Activated CD8-positive, alpha-beta memory T cell treated with anti-CD3 and anti-CD28 coated beads for 36 hours (primary cell): ENCODE measurements at regions not wholly inside any gene's neighbourhood (a gene's known extent, or its start where the extent isn't known, plus 50 kb on each side); places are given as distances from the start of the nearest gene placed in this dataset.

Experiments used
- CTCF ChIA-PET: fragments of 350-600 bp; sonication (Branson Sonifier 250); formaldehyde crosslinking; loops from one replicate; lab custom pipeline; 2021; ENCODE audit warnings: antibody characterized with exemption; lab: Charles Lee
- POLR2A ChIA-PET: fragments of 350-600 bp; sonication (Branson Sonifier 250); formaldehyde crosslinking; loops from one replicate; lab custom pipeline; 2021; ENCODE audit warnings: antibody characterized with exemption; lab: Charles Lee

DNA sequence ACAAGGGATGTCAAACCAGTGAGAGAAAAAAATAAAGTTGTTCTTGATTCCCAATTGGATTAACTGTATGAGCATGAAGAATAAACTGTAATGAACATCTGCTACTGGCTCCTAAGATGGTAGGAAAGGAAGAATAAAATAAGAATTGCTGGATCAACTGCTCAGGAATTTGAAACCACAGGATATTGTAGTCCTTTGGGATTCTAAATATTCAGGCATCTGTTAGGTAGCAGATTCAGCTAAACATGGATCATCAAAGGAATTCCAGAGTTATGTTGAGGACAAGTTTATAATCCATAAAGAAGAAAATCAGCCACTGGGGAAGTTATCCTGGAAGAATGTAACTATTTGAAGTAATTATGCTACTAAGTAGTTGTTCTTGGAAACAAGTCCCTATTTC is 65.8 kb downstream of the ISL1 start:
- POLR2A ChIA-PET: no interaction called here

GRCh38 chr5:51452562-51452961 is 69.3 kb downstream of the ISL1 start:
- POLR2A ChIA-PET: no interaction called here
- CTCF ChIA-PET: no interaction called here

More for the DNA sequence above, 65.8 kb downstream of the ISL1 start:
- CTCF ChIA-PET: no interaction called here

GRCh38 chr5:51465165-51465564 is 81.9 kb downstream of the ISL1 start:
- CTCF ChIA-PET: no interaction called here
- POLR2A ChIA-PET: no interaction called here

- POLR2A ChIA-PET: no interaction called here
Observed at GRCh38 chr5:51466214-51466613, 83.0 kb downstream of the ISL1 start.

GRCh38 chr5:51468196-51468595 is 84.9 kb downstream of the ISL1 start:
- CTCF ChIA-PET: no interaction called here

More at GRCh38 chr5:51466214-51466613, 83.0 kb downstream of the ISL1 start:
- CTCF ChIA-PET: no interaction called here

DNA sequence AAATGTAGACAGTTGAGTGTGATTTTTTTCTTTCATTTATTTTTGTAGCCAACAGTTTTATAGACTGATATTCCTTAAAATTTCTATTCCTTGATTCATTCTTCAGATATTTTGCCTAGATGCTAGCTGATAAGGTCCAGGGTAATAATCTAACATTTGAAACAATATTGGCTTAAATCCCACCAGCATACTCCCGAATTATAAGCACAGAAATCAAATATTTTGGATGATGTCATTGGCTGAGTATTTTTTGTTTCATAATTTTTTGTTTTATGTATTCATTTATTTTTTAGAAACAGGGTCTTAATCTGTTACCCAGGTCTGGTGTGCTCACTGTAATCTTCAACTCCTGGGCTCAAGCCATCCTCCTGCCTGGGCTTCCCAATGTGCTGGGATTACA is 88.4 kb downstream of the ISL1 start:
- ChIA-PET CTCF (no interaction called here), POLR2A (no interaction called here)

More at GRCh38 chr5:51468196-51468595, 84.9 kb downstream of the ISL1 start:
- POLR2A ChIA-PET: no interaction called here

- ChIA-PET POLR2A (no interaction called here), CTCF (no interaction called here)
Observed at GRCh38 chr5:51472472-51472871, 89.2 kb downstream of the ISL1 start.

GRCh38 chr5:51475628-51476027 is 92.4 kb downstream of the ISL1 start:
- ChIA-PET CTCF (no interaction called here), POLR2A (no interaction called here)

DNA sequence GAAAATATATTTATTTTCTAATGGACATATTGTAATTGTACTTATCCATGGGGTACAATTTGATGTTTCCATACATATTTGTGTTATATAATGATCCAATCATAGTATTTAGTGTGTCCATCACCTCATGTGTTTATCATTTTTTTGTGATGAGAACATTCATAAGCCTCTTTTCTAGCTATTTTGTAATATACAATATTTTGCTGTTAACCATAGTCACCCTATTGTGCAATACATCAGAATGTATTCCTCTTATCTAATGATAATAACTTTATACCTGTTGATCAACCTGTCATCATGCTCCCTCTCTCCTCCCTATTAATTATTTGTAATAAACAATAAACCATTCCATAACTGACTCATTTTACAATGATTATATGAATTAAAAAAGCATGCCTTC is 93.2 kb downstream of the ISL1 start:
- ChIA-PET CTCF (no interaction called here), POLR2A (no interaction called here)

GRCh38 chr5:51479840-51480239 is 96.6 kb downstream of the ISL1 start:
- CTCF ChIA-PET: no interaction called here

DNA sequence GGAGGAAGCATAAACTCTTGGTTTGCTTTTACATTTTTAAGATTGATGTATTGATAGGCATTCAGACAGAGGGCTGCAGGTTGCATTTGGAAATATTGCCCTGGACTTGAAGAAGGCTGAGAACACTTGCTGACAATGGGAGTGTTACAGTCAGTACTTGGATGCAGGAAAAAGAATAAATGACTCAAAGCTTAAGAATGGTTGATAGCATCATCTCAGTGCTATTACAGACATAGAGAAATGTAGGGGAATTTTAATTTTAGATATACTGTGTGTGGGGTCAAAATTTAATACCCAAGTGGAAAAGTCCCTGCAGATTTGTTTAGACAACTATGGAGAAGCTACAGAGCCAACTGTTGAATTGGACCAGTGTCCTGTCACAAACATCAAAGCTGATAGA is 101.1 kb downstream of the ISL1 start:
- CTCF ChIA-PET: no interaction called here
- POLR2A ChIA-PET: no interaction called here

More at GRCh38 chr5:51479840-51480239, 96.6 kb downstream of the ISL1 start:
- POLR2A ChIA-PET: no interaction called here

- ChIA-PET POLR2A (no interaction called here), CTCF (no interaction called here)
Observed at GRCh38 chr5:51486158-51486557, 102.9 kb downstream of the ISL1 start.

DNA sequence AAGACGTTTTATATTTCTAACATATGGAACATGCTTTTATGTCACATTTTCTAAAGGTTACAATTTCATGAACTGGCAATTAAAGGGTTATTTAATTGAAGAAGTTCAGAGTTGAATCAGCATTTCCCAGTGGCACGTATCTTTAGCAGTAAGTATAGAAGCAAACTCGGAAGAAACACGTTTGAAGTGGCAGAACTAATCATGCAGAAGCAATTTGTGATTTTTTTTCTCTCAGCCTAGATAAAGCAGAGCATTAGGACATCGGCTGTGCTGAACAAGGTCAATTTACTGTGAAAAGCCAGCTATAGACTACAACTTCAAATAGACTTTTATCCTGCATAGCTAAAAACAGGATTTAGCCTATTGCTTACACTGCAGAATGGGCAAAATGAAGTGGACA is 104.7 kb downstream of the ISL1 start:
- CTCF ChIA-PET: no interaction called here

GRCh38 chr5:51488803-51489642 is 105.8 kb downstream of the ISL1 start:
- ChIA-PET CTCF (no interaction called here), POLR2A (no interaction called here)

More for the DNA sequence above, 104.7 kb downstream of the ISL1 start:
- POLR2A ChIA-PET: no interaction called here

DNA sequence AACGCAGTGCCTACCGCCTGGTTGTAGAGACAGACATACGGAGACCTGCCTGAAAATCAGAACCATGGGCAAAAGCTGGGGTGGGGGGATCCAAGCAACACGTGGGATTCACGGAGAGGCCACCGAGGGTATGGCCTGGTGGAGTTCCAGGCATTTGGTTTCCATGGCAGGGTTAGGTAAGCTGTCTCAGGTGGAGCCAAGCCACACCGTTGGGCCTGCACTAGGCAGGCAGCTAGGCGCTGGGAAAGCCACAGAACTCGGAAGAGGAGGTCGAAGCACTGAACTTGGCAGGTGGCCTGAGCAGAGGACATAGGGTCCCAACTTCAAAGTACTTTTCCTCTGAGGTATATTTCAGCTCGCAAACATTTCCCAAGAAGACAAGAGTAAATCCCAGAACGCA is 111.6 kb downstream of the ISL1 start:
- POLR2A ChIA-PET: interaction anchor here (0.7 kb wide), 1 partner anchor 641 kb away, joined by 5 read pairs; no protein-coding TSS in a partner anchor
- CTCF ChIA-PET: no interaction called here

GRCh38 chr5:51495672-51496071 is 112.4 kb downstream of the ISL1 start:
- ChIA-PET POLR2A (no interaction called here), CTCF (no interaction called here)

DNA sequence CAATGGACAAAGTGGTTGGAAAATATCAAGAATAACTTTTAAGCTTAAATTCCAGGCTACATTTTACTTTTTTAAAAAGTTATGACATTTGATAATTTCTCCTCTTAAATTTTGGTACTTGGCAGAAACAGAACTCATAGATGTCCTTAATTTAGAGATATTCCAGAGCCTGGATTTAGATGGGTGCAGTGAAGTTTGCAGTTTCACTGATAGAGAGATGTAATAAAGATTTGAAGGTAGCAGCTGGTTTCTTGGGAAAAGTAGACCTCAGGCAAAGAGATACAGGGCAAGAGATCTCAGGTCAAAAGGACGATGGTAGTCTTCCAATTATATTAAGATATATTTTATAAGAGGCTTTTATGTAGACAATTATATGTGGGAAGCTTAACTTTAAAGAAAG is 134.6 kb downstream of the ISL1 start:
- POLR2A ChIA-PET: no interaction called here
- CTCF ChIA-PET: no interaction called here

DNA sequence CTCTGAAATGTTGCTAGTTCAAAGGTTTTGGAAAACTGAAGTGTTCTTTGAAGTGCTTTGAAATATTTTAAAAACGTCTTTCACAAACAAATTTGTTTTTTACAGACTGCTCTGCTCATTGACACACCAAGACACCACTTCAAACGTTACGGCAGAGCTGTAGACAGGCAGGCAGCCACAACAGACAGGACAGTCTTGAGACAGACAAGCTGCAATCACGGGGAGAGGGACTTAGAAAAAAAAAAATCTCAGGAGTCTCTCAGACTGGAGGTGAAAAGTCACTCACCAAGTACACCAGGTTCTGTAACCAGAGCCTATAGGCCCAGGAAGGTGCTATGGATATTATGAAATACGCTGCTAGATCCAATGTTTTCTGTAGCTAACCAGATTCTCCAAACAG is 135.4 kb downstream of the ISL1 start:
- CTCF ChIA-PET: no interaction called here
- POLR2A ChIA-PET: no interaction called here

GRCh38 chr5:51521583-51521982 is 138.3 kb downstream of the ISL1 start:
- CTCF ChIA-PET: no interaction called here

DNA sequence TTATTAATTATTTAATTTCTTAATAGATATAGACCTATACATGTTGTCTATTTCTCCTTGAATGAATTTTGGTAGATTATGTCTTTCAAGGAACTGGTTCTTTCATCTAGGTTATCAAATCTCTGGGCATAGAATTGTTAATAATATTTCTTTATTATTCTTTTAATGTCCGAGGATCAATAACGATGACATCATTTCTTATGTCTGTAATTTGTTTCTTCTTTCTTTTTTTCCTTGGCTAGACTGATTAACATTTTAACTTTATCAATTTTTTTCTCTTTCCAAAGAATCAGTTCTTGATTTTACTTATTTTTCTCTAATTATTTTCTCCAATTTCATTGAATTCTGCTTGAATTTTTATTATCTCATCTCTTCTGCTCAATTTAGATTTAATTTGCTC is 156.0 kb downstream of the ISL1 start:
- CTCF ChIA-PET: no interaction called here
- POLR2A ChIA-PET: no interaction called here

More at GRCh38 chr5:51521583-51521982, 138.3 kb downstream of the ISL1 start:
- POLR2A ChIA-PET: no interaction called here

DNA sequence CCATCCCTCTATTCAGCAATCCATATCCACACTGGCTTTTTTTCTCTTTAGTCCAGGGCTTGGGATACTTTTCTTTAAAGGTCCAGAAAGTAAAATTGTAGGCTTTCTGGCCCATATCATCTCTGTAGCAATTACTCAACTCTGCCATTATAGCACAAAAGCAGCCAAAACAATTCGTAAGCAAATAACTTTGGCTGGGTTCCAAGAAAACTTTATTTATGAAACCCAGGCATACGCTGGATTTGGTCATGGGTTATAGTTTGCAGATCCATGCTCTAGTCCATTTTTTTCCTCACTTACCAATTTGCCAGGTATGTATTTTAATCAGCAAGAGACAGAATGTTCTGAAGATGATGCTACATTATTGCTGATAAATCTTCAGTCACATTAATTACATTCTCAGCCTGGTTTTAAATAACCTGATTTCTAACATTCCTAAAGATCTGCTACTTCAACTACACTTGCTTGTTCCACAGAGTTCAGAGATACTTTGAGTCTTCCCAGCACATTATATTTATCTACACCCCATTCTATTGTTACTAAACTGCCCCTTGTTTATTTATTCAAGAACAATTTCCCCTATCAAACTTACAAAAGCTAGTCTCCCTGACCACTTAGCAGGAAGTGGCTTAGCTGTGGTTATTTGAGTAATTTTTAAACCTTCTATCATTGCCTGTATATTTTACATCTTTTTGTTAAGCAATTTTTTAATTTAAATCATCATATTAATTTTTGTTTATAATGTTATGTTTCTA is 161.0 kb downstream of the ISL1 start:
- ChIA-PET POLR2A (no interaction called here), CTCF (no interaction called here)
